ENCODE measurements at regions not wholly inside any gene's neighbourhood (a gene's known extent, or its start where the extent isn't known, plus 50 kb on each side); places are given as distances from the start of the nearest gene placed in this dataset.
"Not testable (repeated sequence)": the region's sequence is repeated elsewhere in the genome, so short reads cannot be mapped to it uniquely, and the experiment has no call there.

DNA sequence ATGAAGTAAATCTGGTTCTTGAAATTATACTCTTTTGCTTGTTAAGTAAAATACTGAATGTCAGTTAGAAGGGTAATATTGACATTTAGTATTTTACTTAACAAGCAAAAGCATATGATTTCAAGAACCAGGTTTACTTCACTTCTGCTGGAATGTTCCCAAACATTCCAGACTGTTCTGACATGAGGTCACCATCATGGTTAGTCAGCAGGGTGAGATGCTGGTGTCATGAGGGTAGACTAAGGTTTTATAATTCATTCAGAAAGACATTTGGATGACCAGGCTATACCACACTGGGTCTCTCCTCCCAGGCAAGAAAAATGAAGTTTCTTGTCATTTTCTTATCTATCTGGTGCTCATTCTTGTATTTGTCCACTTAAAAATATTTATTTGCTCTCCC, 414.4 kb upstream of the MMS22L start:
- no peak for DNase-seq

DNA sequence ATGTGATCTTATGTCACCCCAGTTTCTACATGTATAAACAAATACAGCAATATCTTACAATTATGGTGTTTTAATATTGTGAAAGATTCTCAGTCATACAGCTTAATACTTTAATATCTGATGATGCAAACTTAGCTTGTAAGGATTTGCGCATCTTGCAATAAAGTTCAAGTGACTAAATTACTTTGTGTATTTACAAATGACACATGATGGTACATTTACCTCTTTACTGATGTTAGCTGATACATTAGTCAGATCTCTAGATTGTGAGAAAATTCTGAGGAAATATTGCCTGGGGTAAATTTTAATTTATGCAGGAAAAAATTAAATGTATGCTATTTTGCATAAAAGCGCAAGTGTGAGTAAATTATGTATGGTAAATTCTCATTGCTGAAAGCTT, 418.8 kb upstream of the MMS22L start:
- DNase-seq = no peak

DNA sequence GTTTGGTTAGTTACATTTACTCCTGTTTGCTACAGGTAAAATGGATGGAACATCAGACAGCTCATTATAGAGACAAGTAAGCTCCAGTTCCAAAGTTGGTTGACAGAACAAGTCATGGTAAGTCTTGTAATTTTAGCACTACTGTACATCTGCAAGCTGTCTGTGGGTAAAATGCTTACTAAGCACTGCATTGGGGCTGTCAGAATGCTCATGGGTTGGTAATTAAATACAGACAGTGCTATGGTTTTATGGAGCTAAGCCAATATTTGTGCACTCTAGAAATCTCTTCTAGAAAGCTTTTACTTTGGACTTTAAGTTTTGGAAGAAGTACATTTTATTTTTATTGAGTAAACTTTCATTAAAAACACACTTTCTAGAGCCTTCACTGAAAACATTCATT, 419.2 kb upstream of the MMS22L start:
- no peak for DNase-seq

DNA sequence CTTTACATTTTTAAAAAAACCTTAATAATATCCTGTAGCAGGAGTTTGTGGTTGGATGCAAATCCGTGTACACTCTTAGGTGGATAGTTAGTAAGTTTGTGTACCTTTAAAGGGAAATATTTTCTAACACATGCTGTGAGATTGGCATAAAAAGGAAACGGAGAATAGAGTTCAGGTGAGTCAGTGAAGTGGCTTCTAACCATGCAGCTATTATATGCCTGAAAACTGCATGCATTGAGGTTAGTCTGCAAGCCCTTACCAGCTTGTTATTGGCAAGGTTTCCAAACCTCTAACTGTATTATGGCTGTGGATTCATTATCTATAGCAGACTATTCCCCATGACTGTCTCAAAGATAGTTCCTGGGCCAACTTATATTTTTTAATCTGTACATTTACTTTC, 420.6 kb upstream of the MMS22L start:
- DNase-seq = no peak

GRCh38 chr6:97705568-97705967, 422.6 kb upstream of the MMS22L start:
- peak in 1 of 2 experiments; percentile 17 for DNase-seq

GRCh38 chr6:97712751-97713150, 429.7 kb upstream of the MMS22L start:
- DNase-seq = no peak

- DNase-seq = no peak
Observed at GRCh38 chr6:97714772-97715171, 431.8 kb upstream of the MMS22L start.

GRCh38 chr6:97717086-97717485, 434.1 kb upstream of the MMS22L start:
- DNase-seq = no peak

DNA sequence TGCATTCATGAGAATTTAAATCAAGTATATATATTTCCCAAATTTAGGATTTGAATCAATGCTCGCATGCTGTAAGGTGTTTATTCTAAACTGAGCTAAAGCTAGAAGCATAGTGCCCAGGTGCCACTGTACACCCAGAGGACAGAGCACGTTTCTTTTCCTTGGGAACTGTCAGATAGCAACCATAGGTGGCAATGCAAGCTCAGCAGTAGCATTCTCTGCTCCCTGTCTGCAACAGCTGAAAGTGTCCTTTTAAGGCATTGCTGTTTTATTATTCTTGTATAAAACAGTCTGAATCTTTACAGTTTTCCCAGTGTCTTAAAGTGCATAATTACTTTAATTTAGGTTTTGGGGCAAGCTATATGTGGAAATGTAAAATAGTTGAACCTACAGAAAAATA, 443.4 kb upstream of the MMS22L start:
- DNase-seq = no peak

DNA sequence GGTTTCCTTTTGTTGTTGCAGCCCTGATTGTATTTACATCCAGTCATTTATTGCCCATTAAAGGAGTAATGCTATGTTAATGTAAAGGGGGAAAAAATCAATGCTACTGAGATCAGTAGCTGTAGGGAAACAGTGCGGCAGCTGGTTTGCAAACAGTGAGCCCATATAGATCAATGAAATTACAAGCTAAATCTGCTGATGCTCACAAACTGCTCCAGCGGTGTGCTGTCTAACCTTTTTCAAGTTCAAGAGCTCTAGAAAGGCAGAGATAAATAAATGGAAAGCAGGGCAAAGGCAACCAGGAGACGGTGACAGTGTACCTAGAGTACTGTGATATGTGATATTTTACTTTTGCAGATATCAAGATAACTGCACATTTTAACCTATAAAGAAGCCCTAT, 449.0 kb upstream of the MMS22L start:
- DNase-seq = no peak

- DNase-seq = no peak
Observed at GRCh38 chr6:97757575-97757974, 474.6 kb upstream of the MMS22L start.

GRCh38 chr6:97765461-97765860, 482.4 kb upstream of the MMS22L start:
- no peak for DNase-seq

- no peak for DNase-seq
Observed at GRCh38 chr6:97771372-97771771, 488.4 kb upstream of the MMS22L start.

GRCh38 chr6:97775012-97775411, 492.0 kb upstream of the MMS22L start:
- no peak for DNase-seq

- no peak for DNase-seq
Observed at GRCh38 chr6:97778290-97779038, 495.4 kb upstream of the MMS22L start.

DNA sequence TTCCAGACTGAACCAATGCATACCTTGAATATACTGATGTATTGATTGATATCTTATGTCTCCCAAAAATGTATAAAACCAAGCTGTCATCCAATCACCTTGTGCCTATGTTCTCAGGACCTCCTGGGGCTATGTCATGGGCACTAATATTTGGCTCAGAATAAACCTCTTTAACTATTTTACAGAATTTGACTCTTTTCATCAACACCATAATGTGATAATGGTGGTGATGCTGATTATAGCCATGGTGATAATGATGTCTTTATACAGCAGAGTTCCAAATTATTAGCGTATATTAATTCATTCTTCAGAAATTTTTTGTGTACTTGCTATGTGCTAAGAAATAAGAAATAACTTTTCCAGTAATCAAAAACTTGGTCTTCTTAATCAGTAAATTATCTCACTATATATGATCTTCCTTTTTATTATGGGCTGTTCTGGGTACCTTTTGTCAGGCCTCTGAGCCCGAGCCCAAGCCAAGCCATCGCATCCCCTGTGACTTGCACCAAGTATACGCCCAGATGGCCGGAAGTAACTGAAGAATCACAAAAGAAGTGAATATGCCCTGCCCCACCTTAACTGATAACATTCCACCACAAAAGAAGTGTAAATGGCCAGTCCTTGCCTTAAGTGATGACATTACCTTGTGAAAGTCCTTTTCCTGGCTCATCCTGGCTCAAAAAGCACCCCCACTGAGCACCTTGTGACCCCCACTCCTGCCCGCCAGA, 496.2 kb upstream of the MMS22L start:
- DNase-seq = not testable (repeated sequence)

GRCh38 chr6:97790926-97791590, 508.0 kb upstream of the MMS22L start:
- DNase-seq = no peak

- no peak for DNase-seq
Observed at GRCh38 chr6:97805596-97805995, 522.6 kb upstream of the MMS22L start.

DNA sequence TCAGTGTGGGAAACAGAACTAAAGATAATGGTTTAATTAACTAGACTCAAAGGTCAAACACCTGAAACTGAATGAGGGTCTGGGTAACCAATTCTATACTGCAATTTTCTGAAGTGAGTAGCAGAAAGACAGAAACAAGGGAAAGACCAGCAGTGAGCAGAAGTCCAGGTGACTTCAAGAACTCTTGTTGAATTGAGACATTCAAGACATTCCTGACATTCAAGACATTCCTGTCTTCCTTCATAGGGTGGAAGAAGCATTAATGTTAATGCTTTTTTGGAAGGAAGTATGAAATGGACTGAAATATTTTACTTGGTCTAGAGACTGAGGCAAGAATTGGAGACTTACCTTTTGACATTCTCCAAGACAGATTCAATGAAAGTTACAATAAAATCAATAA, 529.9 kb upstream of the MMS22L start:
- DNase-seq = no peak

DNA sequence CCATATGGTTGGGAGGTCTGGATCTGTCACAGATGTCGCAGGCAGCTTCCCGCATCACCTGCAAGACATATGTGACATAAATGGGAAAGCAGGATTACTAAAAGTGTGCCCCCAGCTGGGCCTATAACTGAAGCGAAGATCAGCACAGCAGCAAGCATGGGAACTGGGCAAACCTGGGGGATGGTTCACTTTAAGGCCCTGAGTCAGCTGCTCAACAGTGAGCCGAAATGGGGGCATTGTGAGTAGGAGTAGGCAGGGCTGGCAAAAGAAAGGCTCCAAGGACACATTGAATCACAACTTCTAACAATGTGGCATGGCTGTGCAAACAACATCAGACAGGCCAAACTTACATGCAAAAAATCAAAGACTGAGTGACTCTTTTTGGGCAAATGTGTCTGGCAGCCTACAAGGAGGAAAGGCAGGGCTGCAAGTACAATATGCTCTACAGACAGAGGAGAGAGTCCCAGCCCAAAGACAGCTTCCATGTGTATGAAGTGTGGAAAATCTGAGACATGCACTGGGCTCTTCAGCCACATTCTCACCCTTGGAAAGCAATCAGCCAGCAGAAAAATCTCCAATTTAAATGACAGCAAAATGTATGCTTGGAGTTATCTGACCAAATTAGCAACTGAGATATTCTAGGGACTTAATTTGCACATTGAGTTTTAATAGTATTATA, 531.0 kb upstream of the MMS22L start:
- DNase-seq = no peak

- no peak for DNase-seq
Observed at GRCh38 chr6:97815301-97815812, 532.3 kb upstream of the MMS22L start.

DNA sequence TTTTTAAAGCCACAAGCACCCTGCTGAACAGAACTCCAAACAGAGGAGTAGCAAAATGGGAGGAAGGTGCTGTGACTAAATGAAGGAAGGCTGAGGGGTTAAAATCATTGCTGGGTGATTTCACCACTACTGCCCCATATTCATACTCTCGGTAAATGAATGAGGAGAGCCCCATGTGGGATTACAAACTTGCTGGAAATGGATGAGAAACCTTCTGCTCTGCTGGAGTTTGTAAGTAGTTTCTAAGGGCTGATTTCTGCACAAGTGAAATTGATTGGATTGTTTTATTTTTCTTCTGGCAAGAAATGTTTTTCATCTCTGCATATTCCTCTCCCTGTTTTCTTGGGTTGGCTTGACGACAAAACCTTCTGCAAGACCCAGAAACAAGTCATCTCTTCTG, 533.5 kb upstream of the MMS22L start:
- DNase-seq = no peak

- DNase-seq = no peak
Observed at GRCh38 chr6:97819710-97820109, 536.7 kb upstream of the MMS22L start.

All from AML-193 (cell line).